Chondrocyte (in vitro differentiated cells): ENCODE measurements at regions not wholly inside any gene's neighbourhood (a gene's known extent, or its start where the extent isn't known, plus 50 kb on each side); places are given as distances from the start of the nearest gene placed in this dataset.

Source experiments
- DNase-seq: peaks from one replicate; pipeline ENCODE4 v3.0.0; 2021; ENCODE audit warnings: mixed read lengths, low spot score
- H3K27ac Mint-ChIP-seq: one replicate; pipeline ENCODE4 v1.8.0; 2021; ENCODE audit warnings: mild to moderate bottlenecking, moderate library complexity, mixed read lengths; ENCODE audit not compliant: unreplicated experiment
- H3K27me3 Mint-ChIP-seq: 2 replicates; pipeline ENCODE4 v1.8.0; 2021; ENCODE audit warnings: low read depth, mixed read lengths
- H3K36me3 Mint-ChIP-seq: 2 replicates; pipeline ENCODE4 v1.8.0; 2021; ENCODE audit warnings: low read depth, mixed read lengths
- H3K4me1 Mint-ChIP-seq: 2 replicates; pipeline ENCODE4 v1.8.0; 2021; ENCODE audit warnings: low read depth, mild to moderate bottlenecking, mixed read lengths
- H3K4me3 Mint-ChIP-seq: one replicate; pipeline ENCODE4 v1.8.0; 2021; ENCODE audit warnings: mild to moderate bottlenecking, moderate library complexity, mixed read lengths; ENCODE audit not compliant: unreplicated experiment
- H3K9me3 Mint-ChIP-seq: 2 replicates; pipeline ENCODE4 v1.8.0; 2021; ENCODE audit warnings: low read depth, mixed read lengths
- TF ChIP-seq, protein P1 (sequence below): fragments of 200-600 bp; sonication (generic); IDR thresholded peaks from 2 replicates; pipeline ENCODE4 v1.5.0; 2021; ENCODE audit warnings: antibody characterized with exemption, mild to moderate bottlenecking, moderate library complexity

DNA sequence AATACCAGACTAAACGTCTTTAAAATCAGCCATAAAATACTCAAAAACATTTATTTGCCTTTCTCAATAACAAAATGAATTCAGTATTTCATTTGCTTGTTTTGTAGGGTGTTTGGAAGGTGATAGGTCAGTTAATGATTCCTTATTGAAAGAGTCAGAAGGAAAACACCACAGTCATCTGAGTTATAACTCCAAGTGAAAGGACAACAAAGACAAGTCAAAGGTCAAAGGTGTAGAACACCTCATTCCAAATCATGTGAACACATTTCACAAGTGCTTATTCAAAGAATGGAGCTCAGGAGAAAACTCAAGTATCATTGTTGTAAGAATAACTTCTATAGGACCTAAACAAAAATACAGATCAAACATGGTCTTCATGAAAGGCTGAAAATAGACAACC is 318.6 kb upstream of the PHF14 start:
- TF ChIP-seq, protein P1, sequence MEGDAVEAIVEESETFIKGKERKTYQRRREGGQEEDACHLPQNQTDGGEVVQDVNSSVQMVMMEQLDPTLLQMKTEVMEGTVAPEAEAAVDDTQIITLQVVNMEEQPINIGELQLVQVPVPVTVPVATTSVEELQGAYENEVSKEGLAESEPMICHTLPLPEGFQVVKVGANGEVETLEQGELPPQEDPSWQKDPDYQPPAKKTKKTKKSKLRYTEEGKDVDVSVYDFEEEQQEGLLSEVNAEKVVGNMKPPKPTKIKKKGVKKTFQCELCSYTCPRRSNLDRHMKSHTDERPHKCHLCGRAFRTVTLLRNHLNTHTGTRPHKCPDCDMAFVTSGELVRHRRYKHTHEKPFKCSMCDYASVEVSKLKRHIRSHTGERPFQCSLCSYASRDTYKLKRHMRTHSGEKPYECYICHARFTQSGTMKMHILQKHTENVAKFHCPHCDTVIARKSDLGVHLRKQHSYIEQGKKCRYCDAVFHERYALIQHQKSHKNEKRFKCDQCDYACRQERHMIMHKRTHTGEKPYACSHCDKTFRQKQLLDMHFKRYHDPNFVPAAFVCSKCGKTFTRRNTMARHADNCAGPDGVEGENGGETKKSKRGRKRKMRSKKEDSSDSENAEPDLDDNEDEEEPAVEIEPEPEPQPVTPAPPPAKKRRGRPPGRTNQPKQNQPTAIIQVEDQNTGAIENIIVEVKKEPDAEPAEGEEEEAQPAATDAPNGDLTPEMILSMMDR: no peak
- H3K27me3 Mint-ChIP-seq: peaks cover 2% of the 10 kb centered on the region
- no peak for DNase-seq

DNA sequence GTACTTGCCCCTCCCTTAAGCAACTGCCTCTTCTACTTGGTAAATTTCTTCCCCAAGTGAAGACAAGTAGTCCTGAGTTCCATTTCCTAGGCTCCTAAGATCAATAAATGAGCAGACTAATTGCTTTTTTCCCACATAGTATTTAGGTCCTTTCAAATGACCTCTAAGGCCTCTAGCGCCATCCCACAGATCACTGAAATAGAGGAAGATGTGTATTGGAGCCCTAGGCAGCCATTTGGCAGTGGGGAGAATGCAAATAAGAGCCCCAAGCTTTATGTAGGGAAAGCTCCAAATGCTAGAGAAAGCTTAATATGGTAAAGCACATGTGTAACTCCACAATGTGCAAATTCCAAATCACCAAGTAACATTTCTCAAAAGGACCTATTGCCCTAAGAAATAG is 316.5 kb upstream of the PHF14 start:
- TF ChIP-seq, protein P1: no peak
- H3K4me3 Mint-ChIP-seq: no peak overlapping the region
- H3K9me3 Mint-ChIP-seq: no peaks in the 10 kb centered on the region

More for the DNA sequence above, 318.6 kb upstream of the PHF14 start:
- Mint-ChIP-seq H3K4me3 (no peak overlapping the region), H3K27ac (no peak overlapping the region), H3K36me3 (no peaks in the 10 kb centered on the region), H3K9me3 (peaks cover 2% of the 10 kb centered on the region), H3K4me1 (no peaks in the 10 kb centered on the region)

GRCh38 chr7:10657837-10658236 is 315.8 kb upstream of the PHF14 start:
- no peaks in the 10 kb centered on the region for H3K4me1 Mint-ChIP-seq
- peaks cover 2% of the 10 kb centered on the region for H3K27me3 Mint-ChIP-seq
- TF ChIP-seq, protein P1: no peak
- H3K4me3 Mint-ChIP-seq: no peak overlapping the region
- DNase-seq: no peak
- H3K36me3 Mint-ChIP-seq: no peaks in the 10 kb centered on the region
- no peak overlapping the region for H3K27ac Mint-ChIP-seq
- H3K9me3 Mint-ChIP-seq: no peaks in the 10 kb centered on the region

More for the DNA sequence above, 316.5 kb upstream of the PHF14 start:
- no peaks in the 10 kb centered on the region for H3K36me3 Mint-ChIP-seq
- H3K4me1 Mint-ChIP-seq: no peaks in the 10 kb centered on the region
- DNase-seq: no peak
- no peak overlapping the region for H3K27ac Mint-ChIP-seq
- peaks cover 2% of the 10 kb centered on the region for H3K27me3 Mint-ChIP-seq

GRCh38 chr7:10662491-10662890 is 311.2 kb upstream of the PHF14 start:
- DNase-seq: no peak
- H3K36me3 Mint-ChIP-seq: no peaks in the 10 kb centered on the region
- no peaks in the 10 kb centered on the region for H3K4me1 Mint-ChIP-seq
- no peak overlapping the region for H3K27ac Mint-ChIP-seq
- TF ChIP-seq, protein P1: no peak
- no peak overlapping the region for H3K4me3 Mint-ChIP-seq
- peaks cover 2% of the 10 kb centered on the region for H3K27me3 Mint-ChIP-seq
- H3K9me3 Mint-ChIP-seq: peaks cover 3% of the 10 kb centered on the region

- no peak overlapping the region for H3K4me3 Mint-ChIP-seq
- no peaks in the 10 kb centered on the region for H3K36me3 Mint-ChIP-seq
- H3K27me3 Mint-ChIP-seq: peaks cover 2% of the 10 kb centered on the region
- DNase-seq: no peak
- peaks cover 4% of the 10 kb centered on the region for H3K9me3 Mint-ChIP-seq
- no peak overlapping the region for H3K27ac Mint-ChIP-seq
- no peaks in the 10 kb centered on the region for H3K4me1 Mint-ChIP-seq
- TF ChIP-seq, protein P1: no peak
Measured at GRCh38 chr7:10662982-10663884, 310.4 kb upstream of the PHF14 start.
